Superior temporal gyrus (tissue), 1 donor: ENCODE measurements at regions not wholly inside any gene's neighbourhood (a gene's known extent, or its start where the extent isn't known, plus 50 kb on each side); places are given as distances from the start of the nearest gene placed in this dataset.

Experiments used
- DNase-seq: peaks from one replicate; pipeline ENCODE4 v3.0.0-alpha.2; 2016; ENCODE audit errors: extremely low spot score

GRCh38 chr15:39381517-39381916 lies 199.4 kb upstream of the THBS1 start:
- DNase-seq, result no peak

GRCh38 chr15:39388118-39388517 lies 192.8 kb upstream of the THBS1 start:
- DNase-seq, result no peak

- DNase-seq, result no peak
Observed at GRCh38 chr15:39391230-39391629, 189.6 kb upstream of the THBS1 start.

GRCh38 chr15:39392469-39393047 lies 188.3 kb upstream of the THBS1 start:
- no peak for DNase-seq

GRCh38 chr15:39393575-39394335 lies 187.1 kb upstream of the THBS1 start:
- no peak for DNase-seq

- no peak for DNase-seq
Observed at GRCh38 chr15:39394496-39394895, 186.4 kb upstream of the THBS1 start.

- DNase-seq, result no peak
Observed at GRCh38 chr15:39396979-39397615, 183.8 kb upstream of the THBS1 start.

- no peak for DNase-seq
Observed at GRCh38 chr15:39397883-39398282, 183.0 kb upstream of the THBS1 start.

GRCh38 chr15:39399600-39399999 lies 181.3 kb upstream of the THBS1 start:
- DNase-seq, result no peak

- DNase-seq, result no peak
Observed at GRCh38 chr15:39400002-39400401, 180.9 kb upstream of the THBS1 start.

- DNase-seq, result no peak
Observed at GRCh38 chr15:39400821-39401550, 179.9 kb upstream of the THBS1 start.

- DNase-seq, result no peak
Observed at GRCh38 chr15:39403640-39404117, 177.2 kb upstream of the THBS1 start.

- DNase-seq, result no peak
Observed at GRCh38 chr15:39404767-39405181, 176.1 kb upstream of the THBS1 start.

- DNase-seq, result no peak
Observed at GRCh38 chr15:39406485-39406884, 174.4 kb upstream of the THBS1 start.

GRCh38 chr15:39407116-39407515 lies 173.8 kb upstream of the THBS1 start:
- no peak for DNase-seq

- DNase-seq, result no peak
Observed at GRCh38 chr15:39409876-39410530, 170.9 kb upstream of the THBS1 start.

- no peak for DNase-seq
Observed at GRCh38 chr15:39411102-39411989, 169.5 kb upstream of the THBS1 start.

GRCh38 chr15:39413558-39413957 lies 167.3 kb upstream of the THBS1 start:
- DNase-seq, result no peak

- no peak for DNase-seq
Observed at GRCh38 chr15:39414201-39414600, 166.7 kb upstream of the THBS1 start.

GRCh38 chr15:39415634-39416033 lies 165.2 kb upstream of the THBS1 start:
- DNase-seq, result no peak

- no peak for DNase-seq
Observed at GRCh38 chr15:39416258-39416657, 164.6 kb upstream of the THBS1 start.
